K562 (cell line): ENCODE measurements at regions not wholly inside any gene's neighbourhood (a gene's known extent, or its start where the extent isn't known, plus 50 kb on each side); places are given as distances from the start of the nearest gene placed in this dataset.
A peak's percentile ranks its signal among the peaks of the same experiment; 100 is the strongest.

Source experiments
- ATAC-seq: fragments of 200-7000 bp; cut with Tn5 transposase; 3 replicates; pipeline ENCODE4 v1.9.1; 2020; ENCODE audit warnings: moderate library complexity
- BruUV-seq: library from RNA; stranded (reverse); fragments of 400-500 nt; replicated peaks from 2 replicates; lab custom pipeline; 2021; lab: Mats Ljungman, UMichigan
- CTCF ChIA-PET: fragments of 300-600 bp; formaldehyde crosslinking; extraction: SDS; loops from one replicate; lab custom pipeline; 2021; ENCODE audit warnings: low intra/inter-chr PET ratio; lab: Yijun Ruan, JAX
- POLR2A ChIA-PET: fragments of 300-600, 350-650 bp; sonication (Branson Sonifier 250); formaldehyde crosslinking; extraction: SDS; loops from one replicate; lab custom pipeline; 2021; ENCODE audit warnings: antibody characterized with exemption, inconsistent platforms; lab: Yijun Ruan, JAX
- DNase-seq, 4 experiments: peaks; one replicate each; pipeline versions ENCODE4 v3.0.0 to v3.0.0-alpha.2; 2011 to 2018; ENCODE audit warnings: low spot score in 3 of 4, mixed read lengths in 3 of 4; ENCODE audit errors: extremely low read depth in 1 of 4
- FAIRE-seq: peaks from 2 replicates; lab custom pipeline; 2011; peaks lifted over from hg19 to GRCh38; lab: Jason Lieb, UNC
- H2AFZ ChIP-seq: 2 replicates; pipeline ENCODE4 v1.6.0; 2011; ENCODE audit warnings: low read depth, low read length, control low read depth, inconsistent platforms
- H3K27ac ChIP-seq: fragments of 200-600 bp; 3 replicates; pipeline ENCODE4 v1.8.0; 2011; ENCODE audit warnings: low read depth, mild to moderate bottlenecking, control low read depth, inconsistent platforms, low read length, moderate library complexity, mixed read lengths; ENCODE audit errors: extremely low read depth
- H3K27me3 ChIP-seq, 2 experiments: fragments of 300-600 bp in 1 of 2; 2 replicates in 1 of 2; 3 replicates in 1 of 2; pipeline versions ENCODE4 v1.6.0 to v1.8.0; 2011; ENCODE audit warnings: inconsistent platforms in 2 of 2, low read length in 2 of 2, mild to moderate bottlenecking in 1 of 2, mixed read lengths in 1 of 2, moderate library complexity in 1 of 2; ENCODE audit not compliant: control insufficient read depth in 2 of 2, insufficient read depth in 2 of 2
- H3K36me3 ChIP-seq: fragments of 300-600 bp; 3 replicates; pipeline ENCODE4 v1.8.0; 2011; ENCODE audit warnings: mild to moderate bottlenecking, low read length, inconsistent platforms; ENCODE audit not compliant: control insufficient read depth, insufficient read depth
- H3K4me1 ChIP-seq, 2 experiments: fragments of 200-600 bp in 1 of 2; replicated peaks in 1 of 2; 2 replicates in 1 of 2; 3 replicates in 1 of 2; pipeline versions ENCODE4 v1.5.1 to v1.8.0; 2011; ENCODE audit warnings: inconsistent platforms in 2 of 2, low read length in 2 of 2, mild to moderate bottlenecking in 1 of 2, mixed read lengths in 1 of 2, moderate library complexity in 1 of 2; ENCODE audit not compliant: control insufficient read depth in 2 of 2, insufficient read depth in 2 of 2
- H3K4me2 ChIP-seq: 2 replicates; pipeline ENCODE4 v1.6.1; 2011; ENCODE audit warnings: low read length, control low read depth, inconsistent platforms, mixed read lengths; ENCODE audit not compliant: insufficient read depth
- H3K4me3 ChIP-seq: fragments of 200-600 bp; sonication (generic), shearing (Covaris generic); 2 replicates; pipeline ENCODE4 v1.5.1; 2016; ENCODE audit warnings: control low read depth, inconsistent platforms
- H3K79me2 ChIP-seq: fragments of 200-600 bp; 3 replicates; pipeline ENCODE4 v1.8.0; 2011; ENCODE audit warnings: low read length, inconsistent platforms; ENCODE audit not compliant: control insufficient read depth, insufficient read depth
- H3K9ac ChIP-seq, 2 experiments: 2 replicates each; pipeline versions ENCODE4 v1.6.0 to v1.6.1; 2011; ENCODE audit warnings: low read depth in 2 of 2, low read length in 2 of 2, control low read depth in 1 of 2, inconsistent platforms in 1 of 2, mild to moderate bottlenecking in 1 of 2, mixed read lengths in 1 of 2; ENCODE audit not compliant: insufficient read depth in 1 of 2
- H3K9me1 ChIP-seq: one replicate; pipeline ENCODE4 v1.6.0; 2011; ENCODE audit warnings: inconsistent platforms, mild to moderate bottlenecking, low read length, moderate library complexity; ENCODE audit not compliant: control insufficient read depth, insufficient read depth
- H3K9me3 ChIP-seq: replicated peaks from 2 replicates; pipeline ENCODE4 v1.5.1; 2011; ENCODE audit warnings: low read depth, low read length, inconsistent platforms; ENCODE audit not compliant: control insufficient read depth, insufficient read depth
- H4K20me1 ChIP-seq: replicated peaks from 2 replicates; pipeline ENCODE4 v1.6.1; 2011; ENCODE audit warnings: low read length, inconsistent platforms, mixed read lengths; ENCODE audit not compliant: control insufficient read depth, insufficient read depth
- CBFA2T3 ChIP-seq: fragments of 450-650 bp; IDR thresholded peaks from 2 replicates; pipeline ENCODE4 v1.6.1; 2017
- CBX2 ChIP-seq: fragments of 200-600 bp; sonication (generic); IDR thresholded peaks from one replicate; pipeline ENCODE4 v1.6.1; 2012; ENCODE audit warnings: mild to moderate bottlenecking, low read length, inconsistent platforms; ENCODE audit not compliant: insufficient read depth, poor library complexity, severe bottlenecking
- CTBP1 ChIP-seq: fragments of 450-650 bp; IDR thresholded peaks from 2 replicates; pipeline ENCODE4 v1.6.1; 2016; ENCODE audit warnings: borderline replicate concordance
- EGR1 ChIP-seq: fragments of 450-650 bp; conservative IDR thresholded peaks from 2 replicates; pipeline ENCODE4 v1.6.1; 2017; ENCODE audit warnings: mild to moderate bottlenecking
- ELF1 ChIP-seq: fragments of 200-800 bp; sonication (Bioruptor generic); IDR thresholded peaks from 2 replicates; pipeline ENCODE4 v1.6.1; 2016; ENCODE audit warnings: missing genetic modification characterization, missing compliant biosample characterization
- ELF4 ChIP-seq: fragments of 450-650 bp; formaldehyde crosslinking; IDR thresholded peaks from 2 replicates; pipeline ENCODE4 v1.4.0; 2022; ENCODE audit warnings: missing genetic modification characterization
- ETV1 ChIP-seq: fragments of 450-650 bp; conservative IDR thresholded peaks from 2 replicates; pipeline ENCODE4 v1.6.1; 2016; ENCODE audit warnings: missing genetic modification characterization, control low read depth, low read depth, missing compliant biosample characterization
- ETV5 ChIP-seq: sonication (generic); formaldehyde crosslinking; IDR thresholded peaks from 2 replicates; pipeline ENCODE4 v1.4.0; 2020; ENCODE audit warnings: low read depth, mild to moderate bottlenecking, missing genetic modification reagents
- FOXA3 ChIP-seq, 2 experiments: fragments of 450-650 bp in 1 of 2; sonication (generic) in 1 of 2; formaldehyde crosslinking; IDR thresholded peaks in 1 of 2; conservative IDR thresholded peaks in 1 of 2; 2 replicates each; pipeline versions ENCODE4 v1.4.0 to v1.8.0; 2020 to 2022; ENCODE audit warnings: mild to moderate bottlenecking in 2 of 2, missing genetic modification reagents in 1 of 2
- FOXK2 ChIP-seq, 2 experiments: fragments of 450-650 bp; IDR thresholded peaks in 1 of 2; conservative IDR thresholded peaks in 1 of 2; 2 replicates each; pipeline ENCODE4 v1.6.1; 2016; ENCODE audit warnings: low read depth in 2 of 2, mild to moderate bottlenecking in 1 of 2
- L3MBTL2 ChIP-seq: fragments of 450-650 bp; IDR thresholded peaks from 2 replicates; pipeline ENCODE4 v1.6.1; 2016; ENCODE audit warnings: mild to moderate bottlenecking, moderate library complexity
- LCOR ChIP-seq: sonication (generic); formaldehyde crosslinking; IDR thresholded peaks from 2 replicates; pipeline ENCODE4 v1.8.0; 2022; ENCODE audit warnings: mild to moderate bottlenecking, missing genetic modification reagents
- NFE2 ChIP-seq: IDR thresholded peaks from 2 replicates; pipeline ENCODE4 v1.6.1; 2014; ENCODE audit warnings: antibody characterized with exemption, low read depth
- WGBS: fragments of 100-300 bp; shearing (Covaris generic); methylation state at CpG from one replicate; pipeline ENCODE4 v1.1.6; 2016; ENCODE audit warnings: low coverage, mixed read lengths; ENCODE audit not compliant: insufficient coverage; ENCODE audit errors: missing lambda C conversion rate; 5-methylcytosine and 5-hydroxymethylcytosine counted together
- in situ Hi-C: fragments of 300-500 bp; cut with MboI; formaldehyde crosslinking; loops from 4 replicates; pipeline ENCODE4 v1.15.0; 2018; ENCODE audit warnings: inconsistent platforms, mixed read lengths
- intact Hi-C: fragments of 100-400 bp; cut with micrococcal nuclease; formaldehyde crosslinking; loops from 2 replicates; pipeline ENCODE4 v1.14.2; 2022
- TF ChIP-seq, protein P1 (sequence below), 2 experiments: IDR thresholded peaks in 1 of 2; conservative IDR thresholded peaks in 1 of 2; 2 replicates each; pipeline ENCODE4 v1.6.1; 2016; ENCODE audit warnings: low read depth in 2 of 2, mild to moderate bottlenecking in 1 of 2, missing compliant biosample characterization in 1 of 2, missing genetic modification characterization in 1 of 2, moderate library complexity in 1 of 2
- TF ChIP-seq, protein P2 (sequence below): fragments of 250-450 bp; sonication (Bioruptor Pico); IDR thresholded peaks from 2 replicates; pipeline ENCODE4 v1.8.0; 2022; ENCODE audit warnings: inconsistent platforms
- TF ChIP-seq, protein P3 (sequence below), 2 experiments: fragments of 450-650 bp; conservative IDR thresholded peaks; 2 replicates each; pipeline ENCODE4 v1.6.1; 2017; ENCODE audit warnings: mild to moderate bottlenecking in 2 of 2, moderate library complexity in 2 of 2

DNA sequence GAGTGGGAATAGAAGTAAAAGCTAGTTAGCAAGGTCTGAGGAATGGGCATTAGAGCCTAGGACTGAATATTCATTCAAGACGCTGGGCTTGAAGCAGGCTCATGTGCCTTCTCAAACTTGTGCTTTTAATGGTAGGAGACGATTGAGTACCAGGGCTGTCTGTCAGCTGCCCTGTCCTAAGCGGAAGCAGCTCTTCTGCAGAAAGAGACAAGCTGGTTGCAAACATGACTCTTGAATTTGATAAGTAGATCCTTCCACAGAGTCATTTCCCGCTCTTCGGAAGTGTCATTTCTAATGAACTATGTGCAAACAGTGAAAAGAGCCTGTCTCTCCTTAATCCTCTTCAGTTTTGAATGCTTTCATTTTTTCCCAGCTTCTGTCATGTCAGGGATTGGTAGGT is 176.4 kb downstream of the TFAP2B start (continued):
- peak; percentile 54; the same call in 1 of the 2 replicates for TF ChIP-seq ETV5
- TF ChIP-seq ELF4: no peak
- TF ChIP-seq CBX2: no peak
- 0 out of 2 replicates have a peak, but pooled peaks have one; percentile 22 for TF ChIP-seq L3MBTL2
- TF ChIP-seq FOXK2 (conservative IDR thresholded peaks at IDR 0.05 in 1 of 2, IDR thresholded peaks at IDR 0.05 in 1 of 2; ENCODE audit: low read depth in 2 of 2): no peak
- TF ChIP-seq CBFA2T3: 0 out of 2 replicates have a peak, but pooled peaks have one; percentile 4
- TF ChIP-seq LCOR (CRISPR knock-in tag): no peak
- TF ChIP-seq ETV1 (tag): peak; percentile 43; the same call in 1 of the 2 replicates
- TF ChIP-seq, protein P1, sequence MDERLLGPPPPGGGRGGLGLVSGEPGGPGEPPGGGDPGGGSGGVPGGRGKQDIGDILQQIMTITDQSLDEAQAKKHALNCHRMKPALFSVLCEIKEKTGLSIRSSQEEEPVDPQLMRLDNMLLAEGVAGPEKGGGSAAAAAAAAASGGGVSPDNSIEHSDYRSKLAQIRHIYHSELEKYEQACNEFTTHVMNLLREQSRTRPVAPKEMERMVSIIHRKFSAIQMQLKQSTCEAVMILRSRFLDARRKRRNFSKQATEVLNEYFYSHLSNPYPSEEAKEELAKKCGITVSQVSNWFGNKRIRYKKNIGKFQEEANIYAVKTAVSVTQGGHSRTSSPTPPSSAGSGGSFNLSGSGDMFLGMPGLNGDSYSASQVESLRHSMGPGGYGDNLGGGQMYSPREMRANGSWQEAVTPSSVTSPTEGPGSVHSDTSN (CRISPR knock-in tag; IDR thresholded peaks at IDR 0.05; ENCODE audit: low read depth): no peak
- TF ChIP-seq, protein P1 (tag; conservative IDR thresholded peaks at IDR 0.05; ENCODE audit: low read depth): peak; percentile 63

DNA sequence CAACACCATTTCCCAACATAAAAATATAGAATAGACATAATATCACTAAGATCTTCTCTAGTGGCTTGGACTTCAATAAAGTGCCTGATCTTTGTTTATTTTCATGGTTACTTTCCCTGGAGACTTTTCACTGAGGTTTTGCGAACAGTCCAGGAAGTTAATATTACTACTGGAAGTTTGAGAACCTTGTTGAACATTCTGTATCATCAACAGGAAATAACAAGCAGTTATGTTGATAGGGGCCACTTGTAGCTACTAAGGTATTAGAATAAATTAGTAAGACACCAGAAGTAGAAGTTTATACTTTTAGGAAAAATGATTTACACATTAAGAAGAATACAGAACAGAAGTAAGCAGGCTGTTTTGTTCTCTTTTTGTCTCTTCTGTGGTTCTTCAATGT is 180.2 kb downstream of the TFAP2B start:
- in situ Hi-C loops: no loop called here
- DNase-seq: no peak
- Histone ChIP-seq H3K27me3 (no peaks in the 10 kb centered on the region), H3K4me2 (no peak overlapping the region), H3K9me1 (no peaks in the 10 kb centered on the region), H3K4me3 (no peak overlapping the region), H3K4me1 (peaks cover 0 to 11% of the 10 kb centered on the region in 2 experiments; a peak in 2 of 5 replicates), H3K79me2 (no peaks in the 10 kb centered on the region), H3K9ac (no peak overlapping the region), H3K36me3 (no peaks in the 10 kb centered on the region), H4K20me1 (no peaks in the 10 kb centered on the region), H3K27ac (no peak overlapping the region), H2AFZ (no peak overlapping the region), H3K9me3 (no peaks in the 10 kb centered on the region)
- CTCF ChIA-PET: no interaction called here
- POLR2A ChIA-PET: no interaction called here
- no TSS peak for BruUV-seq
- intact Hi-C loops: no loop called here
- FAIRE-seq: no peak
- WGBS: 100% methylated on average over 1 of the region's 1 CpG
- no peak for ATAC-seq
- no peak for TF ChIP-seq CTBP1
- no peak for TF ChIP-seq ELF1 (tag)
- no peak for TF ChIP-seq NFE2
- TF ChIP-seq, protein P2, sequence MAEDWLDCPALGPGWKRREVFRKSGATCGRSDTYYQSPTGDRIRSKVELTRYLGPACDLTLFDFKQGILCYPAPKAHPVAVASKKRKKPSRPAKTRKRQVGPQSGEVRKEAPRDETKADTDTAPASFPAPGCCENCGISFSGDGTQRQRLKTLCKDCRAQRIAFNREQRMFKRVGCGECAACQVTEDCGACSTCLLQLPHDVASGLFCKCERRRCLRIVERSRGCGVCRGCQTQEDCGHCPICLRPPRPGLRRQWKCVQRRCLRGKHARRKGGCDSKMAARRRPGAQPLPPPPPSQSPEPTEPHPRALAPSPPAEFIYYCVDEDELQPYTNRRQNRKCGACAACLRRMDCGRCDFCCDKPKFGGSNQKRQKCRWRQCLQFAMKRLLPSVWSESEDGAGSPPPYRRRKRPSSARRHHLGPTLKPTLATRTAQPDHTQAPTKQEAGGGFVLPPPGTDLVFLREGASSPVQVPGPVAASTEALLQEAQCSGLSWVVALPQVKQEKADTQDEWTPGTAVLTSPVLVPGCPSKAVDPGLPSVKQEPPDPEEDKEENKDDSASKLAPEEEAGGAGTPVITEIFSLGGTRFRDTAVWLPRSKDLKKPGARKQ: no peak
- TF ChIP-seq, protein P3, sequence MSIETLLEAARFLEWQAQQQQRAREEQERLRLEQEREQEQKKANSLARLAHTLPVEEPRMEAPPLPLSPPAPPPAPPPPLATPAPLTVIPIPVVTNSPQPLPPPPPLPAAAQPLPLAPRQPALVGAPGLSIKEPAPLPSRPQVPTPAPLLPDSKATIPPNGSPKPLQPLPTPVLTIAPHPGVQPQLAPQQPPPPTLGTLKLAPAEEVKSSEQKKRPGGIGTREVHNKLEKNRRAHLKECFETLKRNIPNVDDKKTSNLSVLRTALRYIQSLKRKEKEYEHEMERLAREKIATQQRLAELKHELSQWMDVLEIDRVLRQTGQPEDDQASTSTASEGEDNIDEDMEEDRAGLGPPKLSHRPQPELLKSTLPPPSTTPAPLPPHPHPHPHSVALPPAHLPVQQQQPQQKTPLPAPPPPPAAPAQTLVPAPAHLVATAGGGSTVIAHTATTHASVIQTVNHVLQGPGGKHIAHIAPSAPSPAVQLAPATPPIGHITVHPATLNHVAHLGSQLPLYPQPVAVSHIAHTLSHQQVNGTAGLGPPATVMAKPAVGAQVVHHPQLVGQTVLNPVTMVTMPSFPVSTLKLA (conservative IDR thresholded peaks at IDR 0.05): no peak
- TF ChIP-seq EGR1: no peak
- TF ChIP-seq FOXA3 (CRISPR knock-in tag; conservative IDR thresholded peaks at IDR 0.05 in 1 of 2, IDR thresholded peaks at IDR 0.05 in 1 of 2): no peak
